Colonic mucosa (tissue), 4 donors: ENCODE measurements at regions not wholly inside any gene's neighbourhood (a gene's known extent, or its start where the extent isn't known, plus 50 kb on each side); places are given as distances from the start of the nearest gene placed in this dataset.

Experiments
- DNase-seq: peaks from one replicate; pipeline ENCODE4 v3.0.0-alpha.2; 2020
- H3K27ac ChIP-seq: fragments of 200-600 bp; one replicate; pipeline ENCODE4 v1.8.0; 2021
- H3K27me3 ChIP-seq: fragments of 200-600 bp; one replicate; pipeline ENCODE4 v1.8.0; 2021
- H3K36me3 ChIP-seq: fragments of 200-600 bp; one replicate; pipeline ENCODE4 v1.8.0; 2021
- H3K4me1 ChIP-seq: fragments of 200-600 bp; one replicate; pipeline ENCODE4 v1.8.0; 2021; ENCODE audit warnings: mild to moderate bottlenecking
- H3K4me3 ChIP-seq: fragments of 200-600 bp; one replicate; pipeline ENCODE4 v1.8.0; 2021
- H3K9ac ChIP-seq, 2 donors: one replicate each; pipeline ENCODE4 v1.7.0; 2013; ENCODE audit warnings: control low read depth in 2 of 2, low read depth in 2 of 2, low read length in 2 of 2
- H3K9me3 ChIP-seq: fragments of 200-600 bp; one replicate; pipeline ENCODE4 v1.8.0; 2021
- CTCF ChIP-seq: fragments of 200-600 bp; IDR thresholded peaks from one replicate; pipeline ENCODE4 v1.8.0; 2022; ENCODE audit warnings: antibody characterized with exemption, mild to moderate bottlenecking
- intact Hi-C: fragments of 100-400 bp; cut with DNase I; formaldehyde crosslinking; loops from one replicate; pipeline ENCODE4 v1.14.1; 2022
- donor health status: healthy.
- donor health status: DM: no; HTN: no; CAD: no.
- donor health status: DM: no; HTN: no; CAD: no.

GRCh38 chr20:59422872-59423544, 122.6 kb downstream of the EDN3 start:
- H3K9ac ChIP-seq, result no peak overlapping the region
- DNase-seq, result no peak
- no peak for TF ChIP-seq CTCF
- no peaks in the 10 kb centered on the region for H3K27me3 ChIP-seq
- H3K4me1 ChIP-seq, result no peaks in the 10 kb centered on the region
- H3K9me3 ChIP-seq, result no peaks in the 10 kb centered on the region
- no peak overlapping the region for H3K27ac ChIP-seq
- intact Hi-C loops, result no loop called here
- H3K4me3 ChIP-seq, result no peak overlapping the region
- no peaks in the 10 kb centered on the region for H3K36me3 ChIP-seq

- no peaks in the 10 kb centered on the region for H3K36me3 ChIP-seq
- no peak for TF ChIP-seq CTCF
- no peaks in the 10 kb centered on the region for H3K9me3 ChIP-seq
- intact Hi-C loops, result no loop called here
- no peaks in the 10 kb centered on the region for H3K4me1 ChIP-seq
- no peaks in the 10 kb centered on the region for H3K27me3 ChIP-seq
- H3K27ac ChIP-seq, result no peak overlapping the region
- H3K9ac ChIP-seq, result no peak overlapping the region
- H3K4me3 ChIP-seq, result no peak overlapping the region
- no peak for DNase-seq
Measured at GRCh38 chr20:59424976-59425375, 124.6 kb downstream of the EDN3 start.

GRCh38 chr20:59425572-59425971, 125.2 kb downstream of the EDN3 start:
- H3K36me3 ChIP-seq, result no peaks in the 10 kb centered on the region
- no peak overlapping the region for H3K27ac ChIP-seq
- no peak for TF ChIP-seq CTCF
- H3K9ac ChIP-seq, result no peak overlapping the region
- H3K4me3 ChIP-seq, result no peak overlapping the region
- H3K9me3 ChIP-seq, result no peaks in the 10 kb centered on the region
- intact Hi-C loops, result no loop called here
- no peaks in the 10 kb centered on the region for H3K4me1 ChIP-seq
- H3K27me3 ChIP-seq, result no peaks in the 10 kb centered on the region
- no peak for DNase-seq

DNA sequence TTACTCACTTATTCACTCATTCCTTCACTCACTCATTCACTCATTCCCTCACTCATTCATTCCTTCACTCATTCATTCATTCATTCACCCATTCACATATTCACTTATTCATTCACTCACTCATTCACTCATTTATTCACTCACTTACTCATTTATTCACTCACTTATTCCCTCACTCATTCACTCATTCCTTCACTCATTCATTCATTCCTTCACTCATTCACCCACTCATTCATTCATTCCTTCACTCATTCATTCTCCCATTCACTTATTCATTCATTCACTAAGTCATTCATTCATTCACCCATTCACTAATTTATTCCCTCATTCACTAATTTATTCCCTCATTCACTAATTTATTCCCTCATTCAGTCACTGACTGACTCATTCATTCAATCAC, 127.6 kb downstream of the EDN3 start:
- no peak for DNase-seq
- TF ChIP-seq CTCF, result no peak
- Histone ChIP-seq H3K4me3 (no peak overlapping the region), H3K4me1 (no peaks in the 10 kb centered on the region), H3K36me3 (no peaks in the 10 kb centered on the region), H3K27ac (no peak overlapping the region), H3K9ac (no peak overlapping the region), H3K9me3 (no peaks in the 10 kb centered on the region), H3K27me3 (no peaks in the 10 kb centered on the region)
- intact Hi-C loops, result no loop called here

- Histone ChIP-seq H3K9ac (no peak overlapping the region), H3K27me3 (no peaks in the 10 kb centered on the region), H3K9me3 (no peaks in the 10 kb centered on the region), H3K4me3 (no peak overlapping the region), H3K36me3 (no peaks in the 10 kb centered on the region), H3K27ac (no peak overlapping the region), H3K4me1 (no peaks in the 10 kb centered on the region)
- no peak for TF ChIP-seq CTCF
- DNase-seq, result no peak
- intact Hi-C loops, result no loop called here
Measured at GRCh38 chr20:59428441-59429205, 128.2 kb downstream of the EDN3 start.
